Fibroblast of mammary gland (primary cell): ENCODE measurements at regions not wholly inside any gene's neighbourhood (a gene's known extent, or its start where the extent isn't known, plus 50 kb on each side); places are given as distances from the start of the nearest gene placed in this dataset.
"Not testable (repeated sequence)": the region's sequence is repeated elsewhere in the genome, so short reads cannot be mapped to it uniquely, and the experiment has no call there.

Experiments
- DNase-seq: peaks from one replicate; pipeline ENCODE4 v3.0.0-alpha.2; 2010; ENCODE audit warnings: low read depth
- H3K4me3 ChIP-seq: 2 replicates; pipeline ENCODE4 v1.5.1; 2011; ENCODE audit warnings: low read depth, mild to moderate bottlenecking, low read length, moderate library complexity; ENCODE audit not compliant: control insufficient read depth
- CTCF ChIP-seq: conservative IDR thresholded peaks from 2 replicates; pipeline ENCODE4 v1.5.1; 2011; ENCODE audit warnings: low read depth, low read length, inconsistent platforms; ENCODE audit not compliant: control insufficient read depth, insufficient read depth

GRCh38 chr17:22398446-22398845, 706.1 kb downstream of the KCNJ18 start:
- H3K4me3 ChIP-seq, DNase-seq: not testable (repeated sequence)

- not testable (repeated sequence) for DNase-seq, H3K4me3 ChIP-seq
These were observed 706.7 kb downstream of the KCNJ18 start for GRCh38 chr17:22399037-22399436.

- not testable (repeated sequence) for DNase-seq
These were observed 712.8 kb downstream of the KCNJ18 start for GRCh38 chr17:22405080-22405479.

GRCh38 chr17:22409160-22409751, 716.9 kb downstream of the KCNJ18 start:
- DNase-seq, result no peak
- TF ChIP-seq CTCF, result no peak
- H3K4me3 ChIP-seq, result no peak overlapping the region

More at GRCh38 chr17:22405080-22405479, 712.8 kb downstream of the KCNJ18 start:
- H3K4me3 ChIP-seq, result not testable (repeated sequence)

GRCh38 chr17:22410136-22410535, 717.8 kb downstream of the KCNJ18 start:
- H3K4me3 ChIP-seq, result no peak overlapping the region
- TF ChIP-seq CTCF, result no peak
- no peak for DNase-seq

- no peak for DNase-seq
- H3K4me3 ChIP-seq, result no peak overlapping the region
- no peak for TF ChIP-seq CTCF
These were observed 719.0 kb downstream of the KCNJ18 start for GRCh38 chr17:22411185-22411784.

GRCh38 chr17:22435231-22435974, 743.1 kb downstream of the KCNJ18 start:
- TF ChIP-seq CTCF, result no peak
- H3K4me3 ChIP-seq, result no peak overlapping the region
- DNase-seq, result no peak

- DNase-seq, result no peak
- no peak overlapping the region for H3K4me3 ChIP-seq
- no peak for TF ChIP-seq CTCF
These were observed 749.5 kb downstream of the KCNJ18 start for GRCh38 chr17:22441776-22442175.
